ENCODE measurements at regions not wholly inside any gene's neighbourhood (a gene's known extent, or its start where the extent isn't known, plus 50 kb on each side); places are given as distances from the start of the nearest gene placed in this dataset.

GRCh38 chr3:150256782-150257181 is 151.3 kb upstream of the TSC22D2 start:
- TF ChIP-seq CTCF (IDR thresholded peaks at IDR 0.05; ENCODE audit: low read depth, low read length) (no peak), POLR2A (IDR thresholded peaks at IDR 0.05; ENCODE audit: extremely low read depth, insufficient read length) (no peak), MAX (IDR thresholded peaks at IDR 0.05; ENCODE audit: low read depth, low read length) (no peak), MYC (IDR thresholded peaks at IDR 0.05; ENCODE audit: low read depth, low read length) (no peak)
- no peak overlapping the region for H3K4me3 ChIP-seq (ENCODE audit: low read depth, low read length)
- no peak for DNase-seq (ENCODE audit: low read depth)

- TF ChIP-seq POLR2A (IDR thresholded peaks at IDR 0.05; ENCODE audit: extremely low read depth, insufficient read length), result no peak
- no peak for DNase-seq (ENCODE audit: low read depth)
- H3K4me3 ChIP-seq (ENCODE audit: low read depth, low read length), result no peak overlapping the region
These were observed 151.8 kb upstream of the TSC22D2 start for GRCh38 chr3:150256318-150256717.

- no peak overlapping the region for H3K4me3 ChIP-seq (ENCODE audit: low read depth, low read length)
- TF ChIP-seq MAX (IDR thresholded peaks at IDR 0.05; ENCODE audit: low read depth, low read length) (no peak), POLR2A (IDR thresholded peaks at IDR 0.05; ENCODE audit: extremely low read depth, insufficient read length) (no peak), CTCF (IDR thresholded peaks at IDR 0.05; ENCODE audit: low read depth, low read length) (no peak), MYC (IDR thresholded peaks at IDR 0.05; ENCODE audit: low read depth, low read length) (no peak)
- no peak for DNase-seq (ENCODE audit: low read depth)
These were observed 152.3 kb upstream of the TSC22D2 start for GRCh38 chr3:150255826-150256225.

- no peak overlapping the region for H3K4me3 ChIP-seq (ENCODE audit: low read depth, low read length)
- TF ChIP-seq CTCF (IDR thresholded peaks at IDR 0.05; ENCODE audit: low read depth, low read length), result no peak
- no peak for TF ChIP-seq MYC (IDR thresholded peaks at IDR 0.05; ENCODE audit: low read depth, low read length)
- TF ChIP-seq POLR2A (IDR thresholded peaks at IDR 0.05; ENCODE audit: extremely low read depth, insufficient read length), result no peak
- no peak for TF ChIP-seq MAX (IDR thresholded peaks at IDR 0.05; ENCODE audit: low read depth, low read length)
- DNase-seq (ENCODE audit: low read depth), result no peak
These were observed 152.7 kb upstream of the TSC22D2 start for GRCh38 chr3:150255413-150255812.

- no peak for TF ChIP-seq CTCF (IDR thresholded peaks at IDR 0.05; ENCODE audit: low read depth, low read length)
- H3K4me3 ChIP-seq (ENCODE audit: low read depth, low read length), result no peak overlapping the region
- DNase-seq (ENCODE audit: low read depth), result no peak
These were observed 153.8 kb upstream of the TSC22D2 start for GRCh38 chr3:150254309-150254708.

GRCh38 chr3:150253622-150254021 is 154.5 kb upstream of the TSC22D2 start:
- no peak for TF ChIP-seq POLR2A (IDR thresholded peaks at IDR 0.05; ENCODE audit: extremely low read depth, insufficient read length)
- TF ChIP-seq MYC (IDR thresholded peaks at IDR 0.05; ENCODE audit: low read depth, low read length), result no peak
- no peak for TF ChIP-seq MAX (IDR thresholded peaks at IDR 0.05; ENCODE audit: low read depth, low read length)
- no peak for TF ChIP-seq CTCF (IDR thresholded peaks at IDR 0.05; ENCODE audit: low read depth, low read length)
- peak; percentile 9 for DNase-seq (ENCODE audit: low read depth)
- no peak overlapping the region for H3K4me3 ChIP-seq (ENCODE audit: low read depth, low read length)

Measured in NB4 (cell line).